IMR-90 (cell line): ENCODE measurements at regions not wholly inside any gene's neighbourhood (a gene's known extent, or its start where the extent isn't known, plus 50 kb on each side); places are given as distances from the start of the nearest gene placed in this dataset.

Experiments used
- ATAC-seq: fragments of 200-7000 bp; cut with Tn5 transposase; 2 replicates; pipeline ENCODE4 v1.9.1; 2020; ENCODE audit warnings: low read depth, mild to moderate bottlenecking, moderate library complexity
- BruUV-seq: library from RNA; stranded (reverse); fragments of 400-500 nt; replicated peaks from 2 replicates; lab custom pipeline; 2021; lab: Mats Ljungman, UMichigan
- CTCF ChIA-PET: fragments of 300-600 bp; formaldehyde crosslinking; extraction: SDS; loops from one replicate; lab custom pipeline; 2021; ENCODE audit warnings: antibody characterized with exemption; lab: Yijun Ruan, JAX
- POLR2A ChIA-PET: fragments of 300-600 bp; sonication (Branson Sonifier 250); formaldehyde crosslinking; loops from one replicate; lab custom pipeline; 2022; ENCODE audit warnings: antibody characterized with exemption; ENCODE audit not compliant: unreplicated experiment; lab: Charles Lee
- DNase-seq: peaks from one replicate; pipeline ENCODE4 v3.0.0; 2013
- H2AFZ ChIP-seq: replicated peaks from 2 replicates; pipeline ENCODE3; 2013; ENCODE audit warnings: low read length, mild to moderate bottlenecking; ENCODE audit not compliant: poor library complexity
- H2AK5ac ChIP-seq: 2 replicates; pipeline ENCODE4 v1.6.1; 2013; ENCODE audit warnings: low read depth, low read length, inconsistent platforms
- H2AK9ac ChIP-seq: replicated peaks from 2 replicates; pipeline ENCODE3; 2013; ENCODE audit warnings: mild to moderate bottlenecking, low read depth, low read length, moderate library complexity; ENCODE audit not compliant: poor library complexity
- H2BK120ac ChIP-seq: 2 replicates; pipeline ENCODE4 v1.6.1; 2013; ENCODE audit warnings: low read depth, low read length, inconsistent platforms
- H2BK15ac ChIP-seq: 3 replicates; pipeline ENCODE4 v1.6.1; 2013; ENCODE audit warnings: low read depth, low read length, inconsistent platforms
- H2BK20ac ChIP-seq: 2 replicates; pipeline ENCODE4 v1.6.1; 2013; ENCODE audit warnings: low read depth, mild to moderate bottlenecking, inconsistent platforms, low read length, moderate library complexity
- H2BK5ac ChIP-seq: 2 replicates; pipeline ENCODE4 v1.6.1; 2013; ENCODE audit warnings: mild to moderate bottlenecking, low read depth, low read length, inconsistent platforms; ENCODE audit not compliant: poor library complexity, severe bottlenecking
- H3K14ac ChIP-seq: replicated peaks from 2 replicates; pipeline ENCODE4 v1.6.1; 2013; ENCODE audit warnings: low read depth, low read length, inconsistent platforms
- H3K18ac ChIP-seq: 2 replicates; pipeline ENCODE4 v1.6.1; 2013; ENCODE audit warnings: low read depth, low read length, control low read depth
- H3K23ac ChIP-seq: 2 replicates; pipeline ENCODE4 v1.6.1; 2013; ENCODE audit warnings: low read depth, low read length, inconsistent platforms
- H3K27ac ChIP-seq: 2 replicates; pipeline ENCODE4 v1.5.1; 2013; ENCODE audit warnings: mild to moderate bottlenecking, control low read depth, low read length; ENCODE audit not compliant: insufficient read depth
- H3K27me3 ChIP-seq: 2 replicates; pipeline ENCODE4 v1.6.1; 2013; ENCODE audit warnings: low read length; ENCODE audit not compliant: control insufficient read depth, insufficient read depth
- H3K36me3 ChIP-seq: 2 replicates; pipeline ENCODE4 v1.6.1; 2013; ENCODE audit warnings: low read length, mixed read lengths; ENCODE audit not compliant: control insufficient read depth, insufficient read depth
- H3K4ac ChIP-seq: 2 replicates; pipeline ENCODE4 v1.6.1; 2013; ENCODE audit warnings: low read depth, low read length, inconsistent platforms
- H3K4me1 ChIP-seq: 2 replicates; pipeline ENCODE4 v1.6.1; 2013; ENCODE audit warnings: low read length, mixed read lengths; ENCODE audit not compliant: control insufficient read depth, insufficient read depth
- H3K4me2 ChIP-seq: 2 replicates; pipeline ENCODE4 v1.6.1; 2013; ENCODE audit warnings: low read depth, mild to moderate bottlenecking, control low read depth, low read length, moderate library complexity
- H3K4me3 ChIP-seq: 2 replicates; pipeline ENCODE4 v1.5.1; 2013; ENCODE audit warnings: low read depth, mild to moderate bottlenecking, control low read depth, low read length, moderate library complexity; ENCODE audit not compliant: insufficient read depth
- H3K56ac ChIP-seq: 2 replicates; pipeline ENCODE4 v1.6.1; 2013; ENCODE audit warnings: low read length, inconsistent platforms; ENCODE audit not compliant: insufficient read depth; ENCODE audit errors: extremely low read depth
- H3K79me1 ChIP-seq, 2 experiments: 2 replicates each; pipeline ENCODE4 v1.6.1; 2013; ENCODE audit warnings: low read length in 2 of 2, inconsistent platforms in 1 of 2, low read depth in 1 of 2
- H3K9ac ChIP-seq: 2 replicates; pipeline ENCODE4 v1.6.1; 2013; ENCODE audit warnings: low read depth, low read length, control low read depth
- H3K9me1 ChIP-seq: 2 replicates; pipeline ENCODE4 v1.6.1; 2013; ENCODE audit warnings: low read length, inconsistent platforms; ENCODE audit not compliant: insufficient read depth
- H3K9me3 ChIP-seq: 2 replicates; pipeline ENCODE4 v1.6.1; 2013; ENCODE audit warnings: low read length; ENCODE audit not compliant: control insufficient read depth, insufficient read depth
- H4K20me1 ChIP-seq: 2 replicates; pipeline ENCODE4 v1.6.1; 2013; ENCODE audit warnings: low read length, inconsistent platforms; ENCODE audit not compliant: insufficient read depth
- H4K5ac ChIP-seq: 2 replicates; pipeline ENCODE4 v1.6.1; 2013; ENCODE audit warnings: mild to moderate bottlenecking, low read depth, low read length, control low read depth
- H4K8ac ChIP-seq, 2 experiments: 2 replicates each; pipeline ENCODE4 v1.6.1; 2013; ENCODE audit warnings: low read depth in 2 of 2, low read length in 2 of 2, control low read depth in 1 of 2, inconsistent platforms in 1 of 2
- H4K91ac ChIP-seq: 2 replicates; pipeline ENCODE4 v1.6.1; 2013; ENCODE audit warnings: low read depth, low read length, inconsistent platforms; ENCODE audit not compliant: insufficient read depth
- BHLHE40 ChIP-seq: fragments of 150-350 bp; IDR thresholded peaks from 2 replicates; pipeline ENCODE4 v1.6.1; 2016; ENCODE audit warnings: mild to moderate bottlenecking, low read depth, low read length
- CEBPB ChIP-seq: IDR thresholded peaks from 2 replicates; pipeline ENCODE4 v1.6.1; 2012; ENCODE audit warnings: low read depth, low read length, improper control_type of control experiment
- CHD1 ChIP-seq: IDR thresholded peaks from 2 replicates; pipeline ENCODE4 v1.6.1; 2012; ENCODE audit warnings: low read depth, low read length, improper control_type of control experiment
- ELK1 ChIP-seq: fragments of 150-350 bp; IDR thresholded peaks from 2 replicates; pipeline ENCODE4 v1.6.1; 2016; ENCODE audit warnings: low read depth, mild to moderate bottlenecking, low read length, moderate library complexity, borderline replicate concordance
- FOS ChIP-seq: fragments of 150-350 bp; IDR thresholded peaks from 2 replicates; pipeline ENCODE4 v1.6.1; 2016; ENCODE audit warnings: low read depth, low read length
- MAFK ChIP-seq: IDR thresholded peaks from 2 replicates; pipeline ENCODE4 v1.6.1; 2012; ENCODE audit warnings: low read depth, low read length, improper control_type of control experiment
- MAZ ChIP-seq: IDR thresholded peaks from 2 replicates; pipeline ENCODE4 v1.6.1; 2012; ENCODE audit warnings: low read depth, mild to moderate bottlenecking, low read length, improper control_type of control experiment, moderate library complexity, borderline replicate concordance
- MXI1 ChIP-seq: IDR thresholded peaks from 2 replicates; pipeline ENCODE4 v1.6.1; 2012; ENCODE audit warnings: low read depth, mild to moderate bottlenecking, low read length, moderate library complexity, borderline replicate concordance
- NFE2L2 ChIP-seq: fragments of 150-350 bp; IDR thresholded peaks from 2 replicates; pipeline ENCODE4 v1.6.1; 2016; ENCODE audit warnings: low read depth, mild to moderate bottlenecking, low read length
- POLR2A ChIP-seq: IDR thresholded peaks from 2 replicates; pipeline ENCODE4 v1.6.1; 2012; ENCODE audit warnings: mild to moderate bottlenecking, low read depth, low read length
- RAD21 ChIP-seq: IDR thresholded peaks from 2 replicates; pipeline ENCODE4 v1.6.1; 2012; ENCODE audit warnings: low read length, improper control_type of control experiment
- RCOR1 ChIP-seq: IDR thresholded peaks from 2 replicates; pipeline ENCODE4 v1.6.1; 2012; ENCODE audit warnings: mild to moderate bottlenecking, low read length, improper control_type of control experiment; ENCODE audit not compliant: insufficient replicate concordance
- RFX5 ChIP-seq: IDR thresholded peaks from 2 replicates; pipeline ENCODE4 v1.8.0; 2012; ENCODE audit warnings: low read depth, mild to moderate bottlenecking, low read length, moderate library complexity
- SMC3 ChIP-seq: fragments of 150-350 bp; IDR thresholded peaks from 2 replicates; pipeline ENCODE4 v1.6.1; 2016; ENCODE audit warnings: low read depth, mild to moderate bottlenecking, antibody characterized with exemption, low read length, moderate library complexity
- WGBS, 2 experiments: methylation state at CpG; one replicate each; pipeline versions ENCODE4 v1.1.5 to v1.1.7; 2013; ENCODE audit warnings: missing lambda C conversion rate in 2 of 2; ENCODE audit not compliant: insufficient read length in 1 of 2; ENCODE audit errors: extremely low coverage in 2 of 2; 5-methylcytosine and 5-hydroxymethylcytosine counted together
- dilution Hi-C: fragments of 300-500 bp; cut with HindIII; formaldehyde crosslinking; loops from one replicate; pipeline ENCODE4 v1.14.3; 2018; ENCODE audit warnings: low sequenced_read_pairs; ENCODE audit not compliant: unreplicated experiment
- in situ Hi-C: fragments of 300-500 bp; cut with MboI; formaldehyde crosslinking; loops from 3 replicates; pipeline ENCODE4 v1.14.3; 2019; ENCODE audit warnings: low sequenced_read_pairs, inconsistent platforms, mixed read lengths
- intact Hi-C: fragments of 100-400 bp; cut with micrococcal nuclease; formaldehyde crosslinking; loops from 2 replicates; pipeline ENCODE4 v1.10.0; 2022
- TF ChIP-seq, protein P1 (sequence below): fragments of 150-350 bp; IDR thresholded peaks from 2 replicates; pipeline ENCODE4 v1.6.1; 2017; ENCODE audit warnings: mild to moderate bottlenecking, antibody characterized with exemption, low read length, low read depth
- TF ChIP-seq, protein P2 (sequence below): conservative IDR thresholded peaks from 2 replicates; pipeline ENCODE4 v1.5.1; 2012; ENCODE audit warnings: mild to moderate bottlenecking, low read depth, low read length, improper control_type of control experiment

DNA sequence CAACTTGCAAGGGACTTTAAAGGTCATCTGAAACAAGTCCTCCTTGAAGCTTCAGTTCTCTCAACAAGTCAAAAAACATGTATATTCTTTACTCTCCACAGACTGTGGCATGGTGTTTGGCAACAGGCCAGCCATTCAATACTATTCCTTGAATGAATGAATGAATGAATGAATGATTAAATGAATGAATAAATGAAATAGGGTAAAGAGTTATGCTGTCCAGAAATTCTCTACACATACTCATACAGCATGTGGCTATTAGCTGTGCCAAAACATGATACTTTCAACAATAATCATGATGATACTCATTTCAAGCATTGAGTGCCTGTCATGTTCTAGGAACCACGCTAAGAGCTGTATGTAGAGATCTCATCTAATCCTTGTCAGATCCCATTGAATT lies 356.1 kb downstream of the BARHL2 start:
- in situ Hi-C loops (no loop called here), dilution Hi-C loops (no loop called here), intact Hi-C loops (no loop called here)
- Histone ChIP-seq H3K9me1 (0 out of 2 replicates have a peak, but pooled peaks cover 4% of the 10 kb centered on the region), H3K56ac (no peak overlapping the region), H3K9me3 (no peaks in the 10 kb centered on the region), H2BK120ac (no peak overlapping the region), H4K5ac (no peak overlapping the region), H3K23ac (no peak overlapping the region), H4K8ac (no peak overlapping the region), H3K14ac (no peak overlapping the region), H2AFZ (no peak overlapping the region), H4K91ac (no peak overlapping the region), H3K9ac (no peak overlapping the region), H2AK5ac (no peak overlapping the region), H3K79me1 (no peaks in the 10 kb centered on the region), H2AK9ac (no peak overlapping the region), H3K4ac (no peak overlapping the region), H3K4me2 (no peak overlapping the region), H3K27ac (no peak overlapping the region), H3K36me3 (no peaks in the 10 kb centered on the region), H3K4me3 (no peak overlapping the region), H3K27me3 (no peaks in the 10 kb centered on the region), H3K4me1 (no peaks in the 10 kb centered on the region), H2BK15ac (no peak overlapping the region), H2BK5ac (no peak overlapping the region), H4K20me1 (no peaks in the 10 kb centered on the region), H3K18ac (no peak overlapping the region), H2BK20ac (no peak overlapping the region)
- no CpG with 5 or more reads among the region's 1 CpG for whole genome bisulfite sequencing, 2 experiments
- DNase-seq = no peak
- POLR2A ChIA-PET = no interaction called here
- CTCF ChIA-PET = no interaction called here
- no TSS peak for BruUV-seq
- ATAC-seq = no peak
- TF ChIP-seq, protein P1, sequence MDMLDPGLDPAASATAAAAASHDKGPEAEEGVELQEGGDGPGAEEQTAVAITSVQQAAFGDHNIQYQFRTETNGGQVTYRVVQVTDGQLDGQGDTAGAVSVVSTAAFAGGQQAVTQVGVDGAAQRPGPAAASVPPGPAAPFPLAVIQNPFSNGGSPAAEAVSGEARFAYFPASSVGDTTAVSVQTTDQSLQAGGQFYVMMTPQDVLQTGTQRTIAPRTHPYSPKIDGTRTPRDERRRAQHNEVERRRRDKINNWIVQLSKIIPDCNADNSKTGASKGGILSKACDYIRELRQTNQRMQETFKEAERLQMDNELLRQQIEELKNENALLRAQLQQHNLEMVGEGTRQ = no peak
- TF ChIP-seq POLR2A (no peak), BHLHE40 (no peak), RCOR1 (no peak), SMC3 (no peak), ELK1 (no peak), MAZ (no peak), NFE2L2 (no peak), FOS (no peak), CHD1 (no peak), MAFK (no peak), CEBPB (no peak), RFX5 (no peak), MXI1 (no peak), RAD21 (no peak)
- TF ChIP-seq, protein P2, sequence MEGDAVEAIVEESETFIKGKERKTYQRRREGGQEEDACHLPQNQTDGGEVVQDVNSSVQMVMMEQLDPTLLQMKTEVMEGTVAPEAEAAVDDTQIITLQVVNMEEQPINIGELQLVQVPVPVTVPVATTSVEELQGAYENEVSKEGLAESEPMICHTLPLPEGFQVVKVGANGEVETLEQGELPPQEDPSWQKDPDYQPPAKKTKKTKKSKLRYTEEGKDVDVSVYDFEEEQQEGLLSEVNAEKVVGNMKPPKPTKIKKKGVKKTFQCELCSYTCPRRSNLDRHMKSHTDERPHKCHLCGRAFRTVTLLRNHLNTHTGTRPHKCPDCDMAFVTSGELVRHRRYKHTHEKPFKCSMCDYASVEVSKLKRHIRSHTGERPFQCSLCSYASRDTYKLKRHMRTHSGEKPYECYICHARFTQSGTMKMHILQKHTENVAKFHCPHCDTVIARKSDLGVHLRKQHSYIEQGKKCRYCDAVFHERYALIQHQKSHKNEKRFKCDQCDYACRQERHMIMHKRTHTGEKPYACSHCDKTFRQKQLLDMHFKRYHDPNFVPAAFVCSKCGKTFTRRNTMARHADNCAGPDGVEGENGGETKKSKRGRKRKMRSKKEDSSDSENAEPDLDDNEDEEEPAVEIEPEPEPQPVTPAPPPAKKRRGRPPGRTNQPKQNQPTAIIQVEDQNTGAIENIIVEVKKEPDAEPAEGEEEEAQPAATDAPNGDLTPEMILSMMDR = no peak
